GM12865 (cell line): ENCODE measurements at regions not wholly inside any gene's neighbourhood (a gene's known extent, or its start where the extent isn't known, plus 50 kb on each side); places are given as distances from the start of the nearest gene placed in this dataset.
A peak's percentile ranks its signal among the peaks of the same experiment; 100 is the strongest.

Experiments used
- DNase-seq: peaks from one replicate; pipeline ENCODE4 v3.0.0; 2010; ENCODE audit warnings: low read depth
- H3K4me3 ChIP-seq: 2 replicates; pipeline ENCODE4 v1.5.1; 2011; ENCODE audit warnings: mild to moderate bottlenecking, low read depth, low read length, control low read depth
- TF ChIP-seq, protein P1 (sequence below): IDR thresholded peaks from 2 replicates; pipeline ENCODE4 v1.5.1; 2011; ENCODE audit warnings: low read length, control low read depth, low read depth, inconsistent platforms; ENCODE audit not compliant: insufficient read depth; ENCODE audit errors: missing control alignments

- H3K4me3 ChIP-seq: no peak overlapping the region
- TF ChIP-seq, protein P1, sequence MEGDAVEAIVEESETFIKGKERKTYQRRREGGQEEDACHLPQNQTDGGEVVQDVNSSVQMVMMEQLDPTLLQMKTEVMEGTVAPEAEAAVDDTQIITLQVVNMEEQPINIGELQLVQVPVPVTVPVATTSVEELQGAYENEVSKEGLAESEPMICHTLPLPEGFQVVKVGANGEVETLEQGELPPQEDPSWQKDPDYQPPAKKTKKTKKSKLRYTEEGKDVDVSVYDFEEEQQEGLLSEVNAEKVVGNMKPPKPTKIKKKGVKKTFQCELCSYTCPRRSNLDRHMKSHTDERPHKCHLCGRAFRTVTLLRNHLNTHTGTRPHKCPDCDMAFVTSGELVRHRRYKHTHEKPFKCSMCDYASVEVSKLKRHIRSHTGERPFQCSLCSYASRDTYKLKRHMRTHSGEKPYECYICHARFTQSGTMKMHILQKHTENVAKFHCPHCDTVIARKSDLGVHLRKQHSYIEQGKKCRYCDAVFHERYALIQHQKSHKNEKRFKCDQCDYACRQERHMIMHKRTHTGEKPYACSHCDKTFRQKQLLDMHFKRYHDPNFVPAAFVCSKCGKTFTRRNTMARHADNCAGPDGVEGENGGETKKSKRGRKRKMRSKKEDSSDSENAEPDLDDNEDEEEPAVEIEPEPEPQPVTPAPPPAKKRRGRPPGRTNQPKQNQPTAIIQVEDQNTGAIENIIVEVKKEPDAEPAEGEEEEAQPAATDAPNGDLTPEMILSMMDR: no peak
- DNase-seq: no peak
Measured at GRCh38 chr2:147057892-147058490, 786.8 kb upstream of the ACVR2A start.

DNA sequence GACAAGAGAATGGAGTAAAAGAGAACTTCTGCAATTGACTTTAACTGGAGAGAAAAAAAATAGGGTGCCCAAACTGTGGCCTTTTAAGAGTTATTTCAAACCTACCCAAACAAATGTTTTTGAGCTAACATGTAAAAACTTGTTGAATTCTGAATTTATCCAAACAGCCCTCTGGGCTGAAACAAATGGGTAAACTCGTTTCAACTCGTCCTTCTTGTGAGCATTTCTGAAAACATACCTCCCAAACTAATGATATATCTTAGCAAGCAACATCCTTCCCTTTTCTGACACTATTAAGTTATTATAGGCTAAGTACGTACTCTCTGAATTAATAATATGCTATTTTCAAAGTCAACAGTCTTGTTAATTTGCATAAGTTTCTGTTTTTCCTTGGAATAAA is 793.0 kb upstream of the ACVR2A start:
- no peak overlapping the region for H3K4me3 ChIP-seq
- DNase-seq: no peak
- TF ChIP-seq, protein P1: no peak

DNA sequence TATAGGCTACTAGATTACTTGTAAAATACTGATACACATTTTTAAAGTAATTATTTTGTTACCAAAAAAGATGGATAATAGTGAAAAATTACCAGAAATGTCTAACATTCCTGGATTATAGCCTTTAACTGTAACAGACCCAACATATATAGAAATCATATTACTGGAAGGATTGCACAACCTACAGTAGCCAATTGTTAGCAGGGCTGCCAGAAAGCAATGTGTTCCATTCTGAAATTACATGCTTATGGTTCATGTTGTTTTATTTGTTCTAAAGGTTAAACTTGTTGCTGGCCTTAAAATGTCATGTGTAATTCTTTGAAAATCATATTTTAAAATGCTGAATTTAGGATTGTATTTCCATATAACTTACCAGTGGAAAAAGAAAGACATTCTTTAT is 793.6 kb upstream of the ACVR2A start:
- no peak overlapping the region for H3K4me3 ChIP-seq
- DNase-seq: no peak
- TF ChIP-seq, protein P1: no peak

DNA sequence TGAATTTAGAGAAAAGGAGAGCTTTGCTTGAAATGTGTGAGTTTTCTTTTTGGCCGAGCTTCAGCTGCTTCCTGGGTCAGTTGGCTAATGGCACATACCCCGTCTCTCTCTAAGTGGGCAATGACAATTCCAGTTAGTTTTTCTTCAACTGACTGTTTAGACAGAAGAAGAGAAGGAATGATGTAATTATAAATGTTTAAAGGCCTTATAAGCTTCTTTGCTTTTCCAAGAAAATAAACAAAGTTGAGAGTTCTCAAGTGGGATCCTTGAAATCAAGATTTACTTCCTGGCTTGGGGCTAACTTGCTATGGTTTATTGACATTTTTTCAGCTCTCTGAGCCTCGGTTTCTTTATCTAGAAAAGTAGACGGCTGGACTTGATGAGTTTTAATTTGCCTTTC is 794.9 kb upstream of the ACVR2A start:
- TF ChIP-seq, protein P1: no peak
- no peak for DNase-seq
- H3K4me3 ChIP-seq: no peak overlapping the region

- no peak overlapping the region for H3K4me3 ChIP-seq
- TF ChIP-seq, protein P1: no peak
- DNase-seq: no peak
Measured at GRCh38 chr2:147046473-147046872, 798.4 kb upstream of the ACVR2A start.

- peak; percentile 67 for DNase-seq
- TF ChIP-seq, protein P1: peak; percentile 69
Measured at GRCh38 chr2:147045113-147045512, 799.7 kb upstream of the ACVR2A start.

DNA sequence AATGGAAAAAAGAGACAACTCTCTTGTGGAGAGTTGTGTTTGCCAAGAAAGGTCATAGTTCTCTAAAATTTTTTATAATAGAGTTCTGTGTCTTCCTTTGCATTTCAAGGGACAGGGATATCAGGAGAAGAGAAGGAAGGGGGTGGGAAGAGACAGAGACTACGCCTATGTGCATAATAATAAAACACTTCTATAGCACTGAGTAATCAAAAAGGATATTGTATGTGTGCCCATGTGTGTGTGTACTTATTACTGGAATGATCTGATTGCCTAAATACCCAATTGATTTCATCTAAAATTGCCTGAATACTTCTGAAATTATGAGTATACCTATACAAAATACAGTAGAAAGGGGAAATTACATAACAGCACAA is 803.7 kb upstream of the ACVR2A start:
- no peak for DNase-seq
- H3K4me3 ChIP-seq: no peak overlapping the region
- TF ChIP-seq, protein P1: no peak

More at GRCh38 chr2:147045113-147045512, 799.7 kb upstream of the ACVR2A start:
- H3K4me3 ChIP-seq: no peak overlapping the region
